ENCODE measurements at regions not wholly inside any gene's neighbourhood (a gene's known extent, or its start where the extent isn't known, plus 50 kb on each side); places are given as distances from the start of the nearest gene placed in this dataset.
A peak's percentile ranks its signal among the peaks of the same experiment; 100 is the strongest.
"Not testable (repeated sequence)": the region's sequence is repeated elsewhere in the genome, so short reads cannot be mapped to it uniquely, and the experiment has no call there.

DNA sequence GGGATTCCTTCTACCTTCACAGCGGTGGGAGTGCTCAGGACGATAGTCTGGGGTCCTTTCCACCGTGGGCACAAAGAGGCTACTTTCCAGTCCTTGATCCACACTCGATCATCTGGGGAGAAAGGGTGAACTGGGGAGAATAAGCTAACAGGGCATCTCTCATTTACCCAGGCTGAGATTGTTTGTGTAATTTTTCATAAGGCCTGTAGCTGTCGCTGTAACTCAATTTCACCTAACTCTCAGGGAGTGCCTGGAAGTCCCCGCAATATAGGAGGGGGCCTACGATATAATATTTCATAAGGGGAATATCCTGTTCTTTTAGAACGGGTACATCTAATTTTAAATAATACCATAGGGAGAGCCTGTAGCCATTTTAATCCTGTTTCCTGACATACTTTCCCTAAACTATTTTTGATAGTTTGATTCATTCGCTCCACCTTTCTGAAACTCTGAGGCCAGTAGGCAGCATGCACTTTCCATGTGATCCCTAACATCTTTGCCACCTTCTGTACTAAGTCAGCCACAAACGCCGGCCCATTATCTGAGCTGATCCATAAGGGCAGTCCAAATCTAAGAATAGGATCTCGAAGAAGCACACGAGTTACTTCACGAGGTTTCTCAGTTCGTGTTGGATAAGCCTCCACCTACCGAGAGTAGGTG is 127.2 kb upstream of the CCZ1B start:
- not testable (repeated sequence) for H3K4me3 ChIP-seq (ENCODE audit: low read depth, low read length); DNase-seq (ENCODE audit: low read depth)
- TF ChIP-seq CTCF (IDR thresholded peaks at IDR 0.05; ENCODE audit: insufficient read depth, low read length): peak; percentile 33

- not testable (repeated sequence) for DNase-seq (ENCODE audit: low read depth); H3K4me3 ChIP-seq (ENCODE audit: low read depth, low read length)
Observed at GRCh38 chr7:6953798-6954181, 127.7 kb upstream of the CCZ1B start.

- H3K4me3 ChIP-seq (ENCODE audit: low read depth, low read length); DNase-seq (ENCODE audit: low read depth): not testable (repeated sequence)
Observed at GRCh38 chr7:6955385-6955784, 129.3 kb upstream of the CCZ1B start.

DNA sequence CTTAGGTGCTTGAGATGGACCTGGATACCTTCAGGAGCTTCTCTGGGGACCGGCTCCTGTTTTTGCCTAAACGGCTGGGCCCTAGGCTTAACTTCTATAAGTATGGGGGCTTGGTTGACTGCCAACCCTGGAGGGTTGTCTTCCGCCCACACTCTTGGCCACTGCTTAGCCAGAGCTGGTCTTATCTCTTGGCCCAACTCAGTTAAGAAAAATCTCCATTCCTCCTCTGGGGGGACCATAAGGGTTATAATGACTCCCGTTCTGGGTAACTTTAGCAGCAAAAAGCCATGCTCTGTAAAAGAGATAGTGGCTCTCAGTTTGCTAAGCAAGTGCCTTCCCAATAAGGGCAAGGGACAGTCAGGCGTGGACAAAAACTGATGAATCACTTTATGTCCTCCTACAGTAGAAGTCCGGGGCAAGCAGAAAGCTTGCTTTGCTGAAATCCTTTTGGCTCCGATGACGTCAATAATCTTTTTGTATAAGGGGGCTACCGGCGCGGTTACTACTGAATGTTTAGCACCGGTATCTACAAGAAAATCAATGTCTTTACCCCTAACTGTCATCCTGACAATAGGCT is 130.0 kb upstream of the CCZ1B start:
- DNase-seq (ENCODE audit: low read depth): peak; percentile 54
- not testable (repeated sequence) for H3K4me3 ChIP-seq (ENCODE audit: low read depth, low read length)

- not testable (repeated sequence) for H3K4me3 ChIP-seq (ENCODE audit: low read depth, low read length); DNase-seq (ENCODE audit: low read depth)
Observed at GRCh38 chr7:6958371-6958770, 132.3 kb upstream of the CCZ1B start.

DNA sequence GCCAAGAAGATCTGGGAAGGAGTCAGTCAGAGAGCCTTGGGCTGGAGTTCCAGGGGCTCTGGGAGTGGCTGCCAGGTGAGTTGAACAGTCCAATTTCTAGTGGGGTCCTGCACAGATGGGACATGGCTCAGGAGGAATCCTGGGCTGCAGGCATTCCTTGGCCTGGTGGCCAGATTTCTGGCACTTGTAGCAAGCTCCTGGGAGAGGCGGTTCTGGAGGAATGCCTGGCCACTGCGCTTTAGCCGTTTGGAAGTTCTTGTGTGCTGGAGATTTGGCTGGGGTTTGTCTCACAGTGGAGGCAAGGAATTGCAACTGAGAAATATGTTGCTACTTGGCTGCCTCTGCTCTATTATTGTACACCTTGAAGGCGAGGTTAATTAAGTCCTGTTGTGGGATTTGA is 133.9 kb upstream of the CCZ1B start:
- DNase-seq (ENCODE audit: low read depth); H3K4me3 ChIP-seq (ENCODE audit: low read depth, low read length): not testable (repeated sequence)

GRCh38 chr7:6962871-6963270 is 136.8 kb upstream of the CCZ1B start:
- not testable (repeated sequence) for H3K4me3 ChIP-seq (ENCODE audit: low read depth, low read length); DNase-seq (ENCODE audit: low read depth)

GRCh38 chr7:6965051-6965450 is 139.0 kb upstream of the CCZ1B start:
- H3K4me3 ChIP-seq (ENCODE audit: low read depth, low read length): not testable (repeated sequence)
- peak; percentile 28 for DNase-seq (ENCODE audit: low read depth)
- TF ChIP-seq CTCF (IDR thresholded peaks at IDR 0.05; ENCODE audit: insufficient read depth, low read length): peak; percentile 23

- not testable (repeated sequence) for DNase-seq (ENCODE audit: low read depth); H3K4me3 ChIP-seq (ENCODE audit: low read depth, low read length)
Observed at GRCh38 chr7:6970180-6970579, 144.1 kb upstream of the CCZ1B start.

- DNase-seq (ENCODE audit: low read depth); H3K4me3 ChIP-seq (ENCODE audit: low read depth, low read length): not testable (repeated sequence)
Observed at GRCh38 chr7:6974876-6975275, 148.8 kb upstream of the CCZ1B start.

DNA sequence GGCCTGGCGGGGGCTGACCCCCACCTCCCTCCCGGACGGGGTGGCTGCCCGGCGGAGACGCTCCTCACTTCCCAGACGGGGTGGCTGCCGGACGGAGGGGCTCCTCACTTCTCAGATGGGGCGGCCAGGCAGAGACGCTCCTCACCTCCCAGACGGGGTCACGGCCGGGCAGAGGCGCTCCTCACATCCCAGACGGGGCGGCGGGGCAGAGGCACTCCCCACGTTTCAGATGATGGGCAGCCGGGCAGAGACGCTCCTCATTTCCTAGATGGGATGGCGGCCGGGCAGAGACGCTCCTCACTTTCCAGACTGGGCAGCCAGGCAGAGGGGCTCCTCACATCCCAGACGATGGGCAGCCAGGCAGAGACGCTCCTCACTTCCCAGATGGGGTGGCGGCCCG is 149.3 kb upstream of the CCZ1B start:
- not testable (repeated sequence) for DNase-seq (ENCODE audit: low read depth); H3K4me3 ChIP-seq (ENCODE audit: low read depth, low read length)

DNA sequence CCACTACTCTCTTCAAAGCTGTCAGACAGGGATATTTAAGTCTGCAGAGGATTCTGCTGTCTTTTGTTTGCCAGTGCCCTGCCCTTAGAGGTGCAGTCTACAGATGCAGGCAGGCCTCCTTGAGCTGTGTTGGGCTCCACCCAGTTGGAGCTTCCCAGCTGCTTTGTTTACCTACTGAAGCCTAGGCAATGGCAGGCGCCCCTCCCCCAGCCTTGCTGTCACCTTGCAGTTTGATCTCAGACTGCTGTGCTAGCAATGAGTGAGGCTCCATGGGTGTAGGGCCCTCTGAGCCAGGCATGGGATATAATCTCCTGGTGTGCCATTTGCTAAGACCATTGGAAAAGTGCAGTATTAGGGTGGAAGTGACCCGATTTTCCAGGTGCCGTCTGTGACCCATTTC is 151.3 kb upstream of the CCZ1B start:
- not testable (repeated sequence) for DNase-seq (ENCODE audit: low read depth); H3K4me3 ChIP-seq (ENCODE audit: low read depth, low read length)

DNA sequence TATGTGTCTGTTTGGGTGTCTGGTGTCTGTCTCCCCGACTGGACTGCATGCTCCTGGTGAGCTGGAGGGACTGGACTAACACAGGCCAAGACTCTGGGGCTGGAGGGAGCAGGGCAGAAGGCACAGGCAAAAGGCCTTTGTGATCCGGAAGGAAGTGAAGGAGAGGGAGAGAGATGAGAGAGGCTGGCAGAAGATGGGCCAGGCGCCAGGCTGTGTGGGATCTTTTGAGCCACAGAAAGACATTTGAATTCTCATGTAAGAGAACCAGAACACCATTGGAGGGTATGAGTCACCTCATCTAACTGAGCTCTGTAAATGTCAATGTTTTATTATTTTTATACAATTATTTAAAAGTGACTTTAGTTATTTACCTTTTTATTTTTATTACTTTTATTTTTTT is 152.3 kb upstream of the CCZ1B start:
- not testable (repeated sequence) for DNase-seq (ENCODE audit: low read depth); H3K4me3 ChIP-seq (ENCODE audit: low read depth, low read length)

- not testable (repeated sequence) for H3K4me3 ChIP-seq (ENCODE audit: low read depth, low read length)
Observed at GRCh38 chr7:6979456-6979855, 153.4 kb upstream of the CCZ1B start.

DNA sequence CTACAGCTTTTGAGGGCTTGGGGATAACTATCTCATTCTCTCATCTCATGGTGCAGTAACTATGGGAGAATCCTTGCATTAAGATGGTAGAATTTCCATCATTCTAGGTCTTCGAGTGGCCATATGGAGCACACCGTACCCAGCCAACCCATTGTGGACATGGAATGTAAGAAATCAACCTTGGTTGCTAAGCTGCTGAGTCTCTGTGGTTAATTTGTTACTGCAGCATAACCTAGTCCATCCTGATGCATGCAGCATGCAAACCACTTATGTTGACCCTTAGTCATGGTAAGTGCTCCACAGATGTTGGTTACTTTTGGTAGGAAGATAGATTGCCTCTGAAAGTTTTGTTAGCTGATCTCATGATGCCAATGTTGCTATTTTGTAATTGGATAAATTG is 156.3 kb upstream of the CCZ1B start:
- H3K4me3 ChIP-seq (ENCODE audit: low read depth, low read length); DNase-seq (ENCODE audit: low read depth): not testable (repeated sequence)

More at GRCh38 chr7:6979456-6979855, 153.4 kb upstream of the CCZ1B start:
- not testable (repeated sequence) for DNase-seq (ENCODE audit: low read depth)

DNA sequence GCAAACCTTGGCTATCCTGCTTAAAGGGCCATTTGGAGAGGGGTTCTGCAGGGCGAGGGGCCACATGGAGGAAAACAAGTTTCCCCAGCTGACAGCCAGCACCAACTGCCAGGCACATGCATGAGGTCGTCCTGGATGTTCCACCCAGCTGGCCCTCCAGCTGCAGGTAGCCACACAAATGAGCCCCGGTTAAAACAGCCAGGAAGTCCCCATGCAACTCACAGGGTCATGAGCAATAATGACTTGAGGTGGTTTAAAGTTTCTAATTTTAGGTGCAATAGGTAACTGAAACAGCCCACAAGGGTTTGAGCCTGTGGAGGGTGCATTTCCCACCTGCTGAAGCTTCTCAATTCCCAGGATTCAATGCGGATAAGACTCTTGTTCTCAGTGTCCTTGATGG is 160.8 kb upstream of the CCZ1B start:
- not testable (repeated sequence) for DNase-seq (ENCODE audit: low read depth); H3K4me3 ChIP-seq (ENCODE audit: low read depth, low read length)

DNA sequence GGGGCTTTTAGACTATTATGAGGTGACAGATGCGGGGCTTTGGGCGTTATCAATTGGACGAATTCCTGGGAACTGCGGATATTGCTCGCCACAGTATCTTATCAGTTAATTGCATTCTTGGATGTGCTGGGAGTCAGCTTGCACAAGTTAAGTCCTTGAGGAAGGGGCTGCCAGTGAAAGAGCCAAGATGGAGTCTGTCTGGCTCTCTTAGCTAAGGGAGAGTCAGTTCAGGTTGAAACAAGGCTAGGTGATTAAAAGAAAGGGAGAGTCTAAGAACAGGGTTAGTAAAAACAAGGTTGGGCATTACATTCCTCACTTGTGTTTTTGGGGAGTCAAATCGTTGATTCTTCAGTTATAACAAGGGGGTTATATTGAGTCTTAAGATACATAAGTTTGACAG is 162.5 kb upstream of the CCZ1B start:
- H3K4me3 ChIP-seq (ENCODE audit: low read depth, low read length); DNase-seq (ENCODE audit: low read depth): not testable (repeated sequence)

All from fibroblast of the aortic adventitia (primary cell).